Body of pancreas (tissue), 4 donors: ENCODE measurements at regions not wholly inside any gene's neighbourhood (a gene's known extent, or its start where the extent isn't known, plus 50 kb on each side); places are given as distances from the start of the nearest gene placed in this dataset.
"Not testable (repeated sequence)": the region's sequence is repeated elsewhere in the genome, so short reads cannot be mapped to it uniquely, and the experiment has no call there.

Experiments
- ATAC-seq: fragments of 150-250 bp; one replicate; pipeline ENCODE4 v1.9.1; 2016
- DNase-seq, 4 donors: peaks; one replicate each; pipeline ENCODE4 v3.0.0-alpha.2; 2019
- H3K27ac ChIP-seq, 4 donors: fragments of 200-600 bp; sonication (generic); 1 replicate in 3 of 4; 2 replicates in 1 of 4; pipeline versions ENCODE4 v1.5.1 to v1.6.1; 2016 to 2019; ENCODE audit warnings: mild to moderate bottlenecking in 1 of 4, mixed read lengths in 1 of 4, moderate library complexity in 1 of 4
- H3K27me3 ChIP-seq, 2 donors: fragments of 200-600 bp; sonication (generic); one replicate each; pipeline ENCODE4 v1.6.0; 2016; ENCODE audit warnings: mild to moderate bottlenecking in 1 of 2
- H3K36me3 ChIP-seq, 2 donors: fragments of 200-600 bp; sonication (generic); replicated peaks in 1 of 2; 2 replicates each; pipeline ENCODE4 v1.5.1; 2016; ENCODE audit warnings: low read depth in 2 of 2; ENCODE audit not compliant: insufficient read depth in 1 of 2
- H3K4me1 ChIP-seq: fragments of 200-600 bp; sonication (generic); one replicate; pipeline ENCODE4 v1.6.0; 2016
- H3K4me3 ChIP-seq, 2 donors: fragments of 200-600 bp; sonication (generic); 1 replicate in 1 of 2; 2 replicates in 1 of 2; pipeline ENCODE4 v1.5.1; 2016 to 2019
- H3K9me3 ChIP-seq, 3 donors: fragments of 200-600 bp; sonication (generic); 1 replicate in 2 of 3; 2 replicates in 1 of 3; pipeline ENCODE4 v1.5.1; 2016
- POLR2A ChIP-seq, 3 donors: fragments of 450-650 bp; IDR thresholded peaks; one replicate each; pipeline ENCODE4 v1.6.1; 2016; ENCODE audit warnings: antibody characterized with exemption in 3 of 3, mild to moderate bottlenecking in 2 of 3
- WGBS, 2 donors: methylation state at CpG; one replicate each; pipeline ENCODE4 v1.1.5; 2017; 5-methylcytosine and 5-hydroxymethylcytosine counted together
- intact Hi-C: fragments of 100-400 bp; cut with DNase I; formaldehyde crosslinking; loops from one replicate; pipeline ENCODE4 v1.15.1; 2023
- TF ChIP-seq, protein P1 (sequence below), 7 experiments: fragments of 450-650 bp in 4 of 7; fragments of 200-600 bp in 3 of 7; sonication (generic) in 3 of 7; IDR thresholded peaks; one replicate each; pipeline ENCODE4 v1.5.1; 2016 to 2019; ENCODE audit warnings: antibody characterized with exemption in 7 of 7

DNA sequence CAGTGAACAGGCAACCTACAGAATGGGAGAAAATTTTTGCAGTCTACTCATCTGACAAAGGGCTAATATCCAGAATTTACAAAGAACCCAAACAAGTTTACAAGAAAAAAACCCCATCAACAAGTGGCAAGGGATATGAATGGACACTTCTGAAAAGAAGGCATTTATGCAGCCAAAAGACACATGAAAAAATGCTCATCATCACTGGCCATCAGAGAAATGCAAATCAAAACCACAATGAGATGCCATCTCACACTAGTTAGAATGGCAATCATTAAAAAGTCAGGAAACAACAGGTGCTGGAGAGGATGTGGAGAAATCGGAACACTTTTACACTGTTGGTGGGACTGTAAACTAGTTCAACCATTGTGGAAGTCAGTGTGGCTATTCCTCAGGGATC is 80.3 kb downstream of the ZNF474 start:
- ATAC-seq, H3K4me1 ChIP-seq, intact Hi-C loops, DNase-seq, H3K9me3 ChIP-seq, H3K36me3 ChIP-seq, H3K27me3 ChIP-seq, H3K27ac ChIP-seq, H3K4me3 ChIP-seq: not testable (repeated sequence)
- WGBS, 2 donors = 67 to 79% methylated on average over 1 of the region's 1 CpG

DNA sequence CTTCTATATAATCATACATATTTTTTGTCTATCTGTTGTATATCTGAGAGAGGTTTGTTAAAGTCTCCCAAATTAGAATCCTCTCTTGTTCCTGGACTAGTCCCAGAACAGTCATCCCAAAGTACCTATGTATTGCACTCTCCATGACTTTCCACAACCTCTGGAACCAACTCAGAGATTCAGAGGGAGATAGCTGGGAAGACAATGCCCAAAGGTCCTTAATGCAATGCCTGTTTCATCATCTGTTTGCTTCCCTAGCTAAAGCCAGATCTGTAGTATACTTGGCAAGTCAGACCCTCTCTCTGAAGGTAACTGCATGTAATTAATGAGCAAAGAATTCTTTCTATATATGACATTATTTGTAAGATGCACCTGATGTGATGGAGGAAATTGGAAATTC is 89.4 kb downstream of the ZNF474 start:
- H3K9me3 ChIP-seq = no peaks in the 10 kb centered on the region
- ATAC-seq = no peak
- H3K27ac ChIP-seq = no peak overlapping the region
- no peaks in the 10 kb centered on the region for H3K4me1 ChIP-seq
- no peaks in the 10 kb centered on the region for H3K36me3 ChIP-seq
- DNase-seq = no peak
- H3K4me3 ChIP-seq = no peak overlapping the region
- H3K27me3 ChIP-seq = no peaks in the 10 kb centered on the region
- no peak for TF ChIP-seq POLR2A (IDR thresholded peaks at IDR 0.05)
- TF ChIP-seq, protein P1, sequence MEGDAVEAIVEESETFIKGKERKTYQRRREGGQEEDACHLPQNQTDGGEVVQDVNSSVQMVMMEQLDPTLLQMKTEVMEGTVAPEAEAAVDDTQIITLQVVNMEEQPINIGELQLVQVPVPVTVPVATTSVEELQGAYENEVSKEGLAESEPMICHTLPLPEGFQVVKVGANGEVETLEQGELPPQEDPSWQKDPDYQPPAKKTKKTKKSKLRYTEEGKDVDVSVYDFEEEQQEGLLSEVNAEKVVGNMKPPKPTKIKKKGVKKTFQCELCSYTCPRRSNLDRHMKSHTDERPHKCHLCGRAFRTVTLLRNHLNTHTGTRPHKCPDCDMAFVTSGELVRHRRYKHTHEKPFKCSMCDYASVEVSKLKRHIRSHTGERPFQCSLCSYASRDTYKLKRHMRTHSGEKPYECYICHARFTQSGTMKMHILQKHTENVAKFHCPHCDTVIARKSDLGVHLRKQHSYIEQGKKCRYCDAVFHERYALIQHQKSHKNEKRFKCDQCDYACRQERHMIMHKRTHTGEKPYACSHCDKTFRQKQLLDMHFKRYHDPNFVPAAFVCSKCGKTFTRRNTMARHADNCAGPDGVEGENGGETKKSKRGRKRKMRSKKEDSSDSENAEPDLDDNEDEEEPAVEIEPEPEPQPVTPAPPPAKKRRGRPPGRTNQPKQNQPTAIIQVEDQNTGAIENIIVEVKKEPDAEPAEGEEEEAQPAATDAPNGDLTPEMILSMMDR (IDR thresholded peaks at IDR 0.05) = no peak
- intact Hi-C loops = no loop called here

DNA sequence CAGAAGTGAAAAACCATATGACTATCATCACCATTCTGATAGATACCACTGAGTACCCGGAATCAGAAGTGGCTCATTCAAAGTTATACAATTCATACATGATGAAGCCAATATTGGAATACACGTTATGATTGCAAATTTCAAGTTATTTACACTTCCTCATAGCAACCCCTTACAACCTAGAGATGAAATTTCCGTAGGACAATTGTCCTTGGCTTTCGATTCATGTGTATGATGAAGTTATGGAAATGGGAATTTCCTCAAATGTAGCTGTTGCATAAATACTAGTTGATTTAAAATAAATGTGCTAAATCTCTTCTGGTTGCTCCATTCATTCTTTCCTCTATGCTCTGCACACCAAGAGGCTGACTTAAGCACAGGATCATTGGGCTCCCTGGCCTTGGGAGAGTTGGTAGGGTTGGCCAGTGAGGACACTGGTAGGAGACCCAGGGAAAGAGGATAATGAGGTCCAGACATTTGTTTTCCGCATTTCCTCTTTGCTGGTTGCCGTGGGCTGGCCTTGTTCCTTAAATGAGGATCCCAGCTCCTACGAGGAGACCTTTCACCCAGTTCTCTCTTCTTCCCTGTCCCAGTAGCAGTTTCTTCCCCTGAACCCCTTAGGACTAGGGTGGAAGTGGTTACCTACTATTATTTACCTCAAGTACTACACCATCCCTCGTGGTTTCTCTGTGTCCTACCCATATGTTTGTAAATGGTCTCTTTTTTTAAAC is 90.3 kb downstream of the ZNF474 start:
- no peak for DNase-seq

DNA sequence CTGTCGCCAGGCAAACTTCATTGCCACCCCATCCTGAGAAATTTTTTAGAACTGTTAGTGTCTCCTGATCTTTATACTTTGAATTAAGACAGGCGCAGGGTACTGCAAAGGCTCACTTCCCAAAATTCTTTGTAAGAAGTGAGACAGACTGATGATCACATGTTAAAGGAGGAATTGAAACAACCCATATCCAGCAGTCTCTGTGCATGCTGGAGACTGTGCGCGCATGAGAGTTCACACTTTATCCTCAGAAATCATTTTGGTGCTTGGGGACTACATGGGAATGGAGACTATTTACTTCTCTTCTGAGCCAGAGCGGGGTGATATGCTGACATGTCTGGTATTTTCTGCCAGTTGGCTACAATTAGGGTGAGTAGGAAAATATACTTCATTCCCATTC is 91.2 kb downstream of the ZNF474 start:
- no peak overlapping the region for H3K27ac ChIP-seq
- peak in 1 of 4 donors; percentile 8 for DNase-seq
- H3K4me1 ChIP-seq = no peaks in the 10 kb centered on the region
- TF ChIP-seq, protein P1 (IDR thresholded peaks at IDR 0.05) = no peak
- TF ChIP-seq POLR2A (IDR thresholded peaks at IDR 0.05) = no peak
- no peak for ATAC-seq
- H3K36me3 ChIP-seq = no peaks in the 10 kb centered on the region
- H3K9me3 ChIP-seq = no peaks in the 10 kb centered on the region
- intact Hi-C loops = no loop called here
- H3K4me3 ChIP-seq = no peak overlapping the region
- no peaks in the 10 kb centered on the region for H3K27me3 ChIP-seq
- 67 to 72% methylated on average over 5 of the region's 5 CpGs for WGBS, 2 donors

More for the DNA sequence above, 90.3 kb downstream of the ZNF474 start:
- intact Hi-C loops = no loop called here
- H3K27me3 ChIP-seq = no peaks in the 10 kb centered on the region
- no peaks in the 10 kb centered on the region for H3K36me3 ChIP-seq
- H3K4me3 ChIP-seq = no peak overlapping the region
- H3K9me3 ChIP-seq = no peaks in the 10 kb centered on the region
- no peak for TF ChIP-seq POLR2A (IDR thresholded peaks at IDR 0.05)
- TF ChIP-seq, protein P1 (IDR thresholded peaks at IDR 0.05) = no peak
- H3K4me1 ChIP-seq = no peaks in the 10 kb centered on the region
- WGBS, 2 donors = 55 to 61% methylated on average over 8 of the region's 8 CpGs
- ATAC-seq = no peak
- no peak overlapping the region for H3K27ac ChIP-seq

DNA sequence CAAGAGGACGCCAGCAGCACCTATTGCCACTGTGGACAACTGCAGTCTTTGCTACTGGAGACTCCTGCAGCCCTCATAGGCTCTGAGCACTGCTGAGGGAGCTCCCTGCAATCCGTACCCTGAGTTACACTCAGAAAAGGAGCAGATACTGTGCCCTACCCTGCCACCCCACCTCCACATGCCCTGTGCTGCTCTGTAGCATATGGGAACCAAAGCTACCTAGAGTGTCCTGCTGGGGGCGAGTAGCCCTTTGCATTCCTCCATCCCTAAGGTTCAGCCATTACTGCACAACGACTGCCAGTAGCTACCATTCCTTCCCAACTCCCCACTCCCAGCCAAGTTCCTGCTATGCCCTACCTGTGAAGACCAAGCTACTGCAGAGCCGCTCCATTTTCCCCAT is 90.2 kb upstream of the SNCAIP start:
- 41 to 63% methylated on average over 4 to 5 of the region's 5 CpGs for WGBS, 2 donors
- Histone ChIP-seq H3K4me3 (no peak overlapping the region), H3K9me3 (no peaks in the 10 kb centered on the region), H3K4me1 (no peaks in the 10 kb centered on the region), H3K27ac (no peak overlapping the region), H3K36me3 (no peaks in the 10 kb centered on the region), H3K27me3 (no peaks in the 10 kb centered on the region)
- ATAC-seq = no peak
- intact Hi-C loops = no loop called here
- TF ChIP-seq POLR2A (IDR thresholded peaks at IDR 0.05) = no peak
- TF ChIP-seq, protein P1 (IDR thresholded peaks at IDR 0.05) = no peak
- DNase-seq = no peak
